HEK293 (cell line): ENCODE measurements at regions not wholly inside any gene's neighbourhood (a gene's known extent, or its start where the extent isn't known, plus 50 kb on each side); places are given as distances from the start of the nearest gene placed in this dataset.

ENCODE experiments used
- CTCF ChIA-PET: fragments of 350-600 bp; formaldehyde crosslinking; extraction: SDS; loops from one replicate; lab custom pipeline; 2021; ENCODE audit warnings: antibody characterized with exemption; lab: Yijun Ruan, JAX
- POLR2A ChIA-PET: fragments of 300-600 bp; formaldehyde crosslinking; extraction: SDS; loops from one replicate; lab custom pipeline; 2020; ENCODE audit warnings: antibody characterized with exemption, inconsistent platforms; lab: Yijun Ruan, JAX
- H3K27ac ChIP-seq: fragments of 200-500 bp; sonication (Bioruptor generic); 2 replicates; pipeline ENCODE4 v1.5.1; 2014; ENCODE audit warnings: low read depth, low read length, control low read depth, inconsistent platforms; ENCODE audit errors: extremely low read depth
- H3K36me3 ChIP-seq, 2 experiments: fragments of 200-500 bp in 1 of 2; sonication (Bioruptor generic) in 1 of 2; 1 replicate in 1 of 2; 2 replicates in 1 of 2; pipeline ENCODE4 v1.5.1; 2014 to 2017; ENCODE audit warnings: inconsistent platforms in 2 of 2, low read length in 2 of 2; ENCODE audit not compliant: control insufficient read depth in 2 of 2, insufficient read depth in 1 of 2
- H3K4me1 ChIP-seq: fragments of 200-500 bp; sonication (Bioruptor generic); 2 replicates; pipeline ENCODE4 v1.5.1; 2014; ENCODE audit warnings: mild to moderate bottlenecking, low read length, inconsistent platforms; ENCODE audit not compliant: control insufficient read depth, insufficient read depth
- H3K4me3 ChIP-seq: 2 replicates; pipeline ENCODE4 v1.5.1; 2011; ENCODE audit warnings: low read depth, mild to moderate bottlenecking, control low read depth, low read length, moderate library complexity
- H3K9me3 ChIP-seq: fragments of 200-500 bp; sonication (Bioruptor generic); 2 replicates; pipeline ENCODE4 v1.5.1; 2014; ENCODE audit warnings: low read depth, low read length, inconsistent platforms; ENCODE audit not compliant: control insufficient read depth, insufficient read depth
- BCL6B ChIP-seq: fragments of 450-650 bp; formaldehyde crosslinking; IDR thresholded peaks from 2 replicates; pipeline ENCODE4 v1.5.1; 2017; ENCODE audit warnings: missing biosample characterization, missing genetic modification characterization
- GLI4 ChIP-seq: fragments of 450-650 bp; formaldehyde crosslinking; IDR thresholded peaks from 2 replicates; pipeline ENCODE4 v1.5.1; 2016; ENCODE audit warnings: missing biosample characterization, missing genetic modification characterization
- SCRT2 ChIP-seq: fragments of 450-650 bp; formaldehyde crosslinking; IDR thresholded peaks from 2 replicates; pipeline ENCODE4 v1.5.1; 2016; ENCODE audit warnings: missing biosample characterization, missing genetic modification characterization
- ZBTB1 ChIP-seq: fragments of 450-650 bp; formaldehyde crosslinking; IDR thresholded peaks from 2 replicates; pipeline ENCODE4 v1.5.1; 2016; ENCODE audit warnings: missing biosample characterization, missing genetic modification characterization
- ZBTB17 ChIP-seq: fragments of 450-650 bp; formaldehyde crosslinking; IDR thresholded peaks from 2 replicates; pipeline ENCODE4 v1.5.1; 2016; ENCODE audit warnings: missing biosample characterization, missing genetic modification characterization
- ZBTB7A ChIP-seq: fragments of 450-650 bp; formaldehyde crosslinking; IDR thresholded peaks from 2 replicates; pipeline ENCODE4 v1.5.1; 2016; ENCODE audit warnings: low read depth, missing biosample characterization, missing genetic modification characterization
- ZNF10 ChIP-seq: fragments of 450-650 bp; formaldehyde crosslinking; IDR thresholded peaks from 2 replicates; pipeline ENCODE4 v1.5.1; 2017; ENCODE audit warnings: missing biosample characterization, missing genetic modification characterization
- ZNF16 ChIP-seq: fragments of 450-650 bp; formaldehyde crosslinking; IDR thresholded peaks from 2 replicates; pipeline ENCODE4 v1.5.1; 2016; ENCODE audit warnings: low read depth, missing biosample characterization, missing genetic modification characterization
- ZNF280C ChIP-seq: fragments of 450-650 bp; formaldehyde crosslinking; IDR thresholded peaks from 2 replicates; pipeline ENCODE4 v1.5.1; 2016; ENCODE audit warnings: missing biosample characterization, missing genetic modification characterization
- ZNF292 ChIP-seq: fragments of 450-650 bp; formaldehyde crosslinking; IDR thresholded peaks from 2 replicates; pipeline ENCODE4 v1.5.1; 2016; ENCODE audit warnings: low read depth, missing biosample characterization, missing genetic modification characterization, borderline replicate concordance
- ZNF473 ChIP-seq: fragments of 450-650 bp; formaldehyde crosslinking; IDR thresholded peaks from 2 replicates; pipeline ENCODE4 v1.5.1; 2017; ENCODE audit warnings: missing biosample characterization, missing genetic modification characterization
- ZNF580 ChIP-seq: fragments of 450-650 bp; formaldehyde crosslinking; IDR thresholded peaks from 2 replicates; pipeline ENCODE4 v1.5.1; 2016; ENCODE audit warnings: missing biosample characterization, missing genetic modification characterization
- ZNF600 ChIP-seq: fragments of 450-650 bp; formaldehyde crosslinking; IDR thresholded peaks from 2 replicates; pipeline ENCODE4 v1.5.1; 2016; ENCODE audit warnings: missing biosample characterization, missing genetic modification characterization
- TF ChIP-seq, protein P1 (sequence below): fragments of 450-650 bp; formaldehyde crosslinking; IDR thresholded peaks from 2 replicates; pipeline ENCODE4 v1.5.1; 2016; ENCODE audit warnings: missing biosample characterization, missing genetic modification characterization, borderline replicate concordance
- TF ChIP-seq, protein P2 (sequence below): fragments of 450-650 bp; formaldehyde crosslinking; IDR thresholded peaks from 2 replicates; pipeline ENCODE4 v1.5.1; 2017; ENCODE audit warnings: missing biosample characterization, missing genetic modification characterization

- 0 out of 2 replicates have a peak, but pooled peaks have one; percentile 51 for TF ChIP-seq ZBTB17 (tag by site-specific recombination)
- no peak for TF ChIP-seq GLI4
- no peak for TF ChIP-seq ZNF16 (tag by site-specific recombination)
- TF ChIP-seq, protein P1, sequence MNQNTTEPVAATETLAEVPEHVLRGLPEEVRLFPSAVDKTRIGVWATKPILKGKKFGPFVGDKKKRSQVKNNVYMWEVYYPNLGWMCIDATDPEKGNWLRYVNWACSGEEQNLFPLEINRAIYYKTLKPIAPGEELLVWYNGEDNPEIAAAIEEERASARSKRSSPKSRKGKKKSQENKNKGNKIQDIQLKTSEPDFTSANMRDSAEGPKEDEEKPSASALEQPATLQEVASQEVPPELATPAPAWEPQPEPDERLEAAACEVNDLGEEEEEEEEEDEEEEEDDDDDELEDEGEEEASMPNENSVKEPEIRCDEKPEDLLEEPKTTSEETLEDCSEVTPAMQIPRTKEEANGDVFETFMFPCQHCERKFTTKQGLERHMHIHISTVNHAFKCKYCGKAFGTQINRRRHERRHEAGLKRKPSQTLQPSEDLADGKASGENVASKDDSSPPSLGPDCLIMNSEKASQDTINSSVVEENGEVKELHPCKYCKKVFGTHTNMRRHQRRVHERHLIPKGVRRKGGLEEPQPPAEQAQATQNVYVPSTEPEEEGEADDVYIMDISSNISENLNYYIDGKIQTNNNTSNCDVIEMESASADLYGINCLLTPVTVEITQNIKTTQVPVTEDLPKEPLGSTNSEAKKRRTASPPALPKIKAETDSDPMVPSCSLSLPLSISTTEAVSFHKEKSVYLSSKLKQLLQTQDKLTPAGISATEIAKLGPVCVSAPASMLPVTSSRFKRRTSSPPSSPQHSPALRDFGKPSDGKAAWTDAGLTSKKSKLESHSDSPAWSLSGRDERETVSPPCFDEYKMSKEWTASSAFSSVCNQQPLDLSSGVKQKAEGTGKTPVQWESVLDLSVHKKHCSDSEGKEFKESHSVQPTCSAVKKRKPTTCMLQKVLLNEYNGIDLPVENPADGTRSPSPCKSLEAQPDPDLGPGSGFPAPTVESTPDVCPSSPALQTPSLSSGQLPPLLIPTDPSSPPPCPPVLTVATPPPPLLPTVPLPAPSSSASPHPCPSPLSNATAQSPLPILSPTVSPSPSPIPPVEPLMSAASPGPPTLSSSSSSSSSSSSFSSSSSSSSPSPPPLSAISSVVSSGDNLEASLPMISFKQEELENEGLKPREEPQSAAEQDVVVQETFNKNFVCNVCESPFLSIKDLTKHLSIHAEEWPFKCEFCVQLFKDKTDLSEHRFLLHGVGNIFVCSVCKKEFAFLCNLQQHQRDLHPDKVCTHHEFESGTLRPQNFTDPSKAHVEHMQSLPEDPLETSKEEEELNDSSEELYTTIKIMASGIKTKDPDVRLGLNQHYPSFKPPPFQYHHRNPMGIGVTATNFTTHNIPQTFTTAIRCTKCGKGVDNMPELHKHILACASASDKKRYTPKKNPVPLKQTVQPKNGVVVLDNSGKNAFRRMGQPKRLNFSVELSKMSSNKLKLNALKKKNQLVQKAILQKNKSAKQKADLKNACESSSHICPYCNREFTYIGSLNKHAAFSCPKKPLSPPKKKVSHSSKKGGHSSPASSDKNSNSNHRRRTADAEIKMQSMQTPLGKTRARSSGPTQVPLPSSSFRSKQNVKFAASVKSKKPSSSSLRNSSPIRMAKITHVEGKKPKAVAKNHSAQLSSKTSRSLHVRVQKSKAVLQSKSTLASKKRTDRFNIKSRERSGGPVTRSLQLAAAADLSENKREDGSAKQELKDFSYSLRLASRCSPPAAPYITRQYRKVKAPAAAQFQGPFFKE (tag by site-specific recombination) = no peak
- no peak for TF ChIP-seq BCL6B (tag by site-specific recombination)
- no peak for TF ChIP-seq ZBTB1
- TF ChIP-seq ZNF280C (tag by site-specific recombination) = no peak
- no peak for TF ChIP-seq ZNF473 (tag by site-specific recombination)
- TF ChIP-seq ZNF580 = peak; percentile 54
- TF ChIP-seq ZNF600 (tag by site-specific recombination) = no peak
- no peak for TF ChIP-seq ZNF10 (tag by site-specific recombination)
- no peak for TF ChIP-seq SCRT2 (tag by site-specific recombination)
These were observed 65.9 kb downstream of the ZNF467 start (continued) for GRCh38 chr7:149707448-149707886.

GRCh38 chr7:149706398-149706797 lies 67.0 kb downstream of the ZNF467 start:
- H3K36me3 ChIP-seq = no peaks in the 10 kb centered on the region
- H3K27ac ChIP-seq = no peak overlapping the region
- TF ChIP-seq ZBTB7A = no peak
- no peak for TF ChIP-seq ZNF292 (tag by site-specific recombination)
- TF ChIP-seq, protein P2, sequence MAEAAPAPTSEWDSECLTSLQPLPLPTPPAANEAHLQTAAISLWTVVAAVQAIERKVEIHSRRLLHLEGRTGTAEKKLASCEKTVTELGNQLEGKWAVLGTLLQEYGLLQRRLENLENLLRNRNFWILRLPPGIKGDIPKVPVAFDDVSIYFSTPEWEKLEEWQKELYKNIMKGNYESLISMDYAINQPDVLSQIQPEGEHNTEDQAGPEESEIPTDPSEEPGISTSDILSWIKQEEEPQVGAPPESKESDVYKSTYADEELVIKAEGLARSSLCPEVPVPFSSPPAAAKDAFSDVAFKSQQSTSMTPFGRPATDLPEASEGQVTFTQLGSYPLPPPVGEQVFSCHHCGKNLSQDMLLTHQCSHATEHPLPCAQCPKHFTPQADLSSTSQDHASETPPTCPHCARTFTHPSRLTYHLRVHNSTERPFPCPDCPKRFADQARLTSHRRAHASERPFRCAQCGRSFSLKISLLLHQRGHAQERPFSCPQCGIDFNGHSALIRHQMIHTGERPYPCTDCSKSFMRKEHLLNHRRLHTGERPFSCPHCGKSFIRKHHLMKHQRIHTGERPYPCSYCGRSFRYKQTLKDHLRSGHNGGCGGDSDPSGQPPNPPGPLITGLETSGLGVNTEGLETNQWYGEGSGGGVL (tag by site-specific recombination) = peak; percentile 73
- TF ChIP-seq, all 188 proteins: peak for 1
- ChIA-PET POLR2A (no interaction called here), CTCF (interaction anchor here (0.7 kb wide), 1 partner anchor 98 kb away, joined by 5 read pairs; no protein-coding TSS in a partner anchor)
- Histone ChIP-seq H3K4me3 (no peak overlapping the region), H3K4me1 (no peaks in the 10 kb centered on the region), H3K9me3 (no peaks in the 10 kb centered on the region)
